Astrocyte of the cerebellum (primary cell): ENCODE measurements at regions not wholly inside any gene's neighbourhood (a gene's known extent, or its start where the extent isn't known, plus 50 kb on each side); places are given as distances from the start of the nearest gene placed in this dataset.

Experiments used
- DNase-seq: peaks from one replicate; pipeline ENCODE4 v3.0.0-alpha.2; 2011; ENCODE audit warnings: low read depth
- H3K4me3 ChIP-seq: 2 replicates; pipeline ENCODE4 v1.5.1; 2011; ENCODE audit warnings: mild to moderate bottlenecking, low read depth, low read length, moderate library complexity
- in situ Hi-C: cut with HindIII; loops from 2 replicates; pipeline ENCODE4 v1.10.0; 2017; ENCODE audit warnings: low sequenced_read_pairs
- TF ChIP-seq, protein P1 (sequence below): IDR thresholded peaks from 2 replicates; pipeline ENCODE4 v1.5.1; 2012; ENCODE audit warnings: low read length, low read depth, moderate library complexity, mild to moderate bottlenecking; ENCODE audit errors: missing control alignments

DNA sequence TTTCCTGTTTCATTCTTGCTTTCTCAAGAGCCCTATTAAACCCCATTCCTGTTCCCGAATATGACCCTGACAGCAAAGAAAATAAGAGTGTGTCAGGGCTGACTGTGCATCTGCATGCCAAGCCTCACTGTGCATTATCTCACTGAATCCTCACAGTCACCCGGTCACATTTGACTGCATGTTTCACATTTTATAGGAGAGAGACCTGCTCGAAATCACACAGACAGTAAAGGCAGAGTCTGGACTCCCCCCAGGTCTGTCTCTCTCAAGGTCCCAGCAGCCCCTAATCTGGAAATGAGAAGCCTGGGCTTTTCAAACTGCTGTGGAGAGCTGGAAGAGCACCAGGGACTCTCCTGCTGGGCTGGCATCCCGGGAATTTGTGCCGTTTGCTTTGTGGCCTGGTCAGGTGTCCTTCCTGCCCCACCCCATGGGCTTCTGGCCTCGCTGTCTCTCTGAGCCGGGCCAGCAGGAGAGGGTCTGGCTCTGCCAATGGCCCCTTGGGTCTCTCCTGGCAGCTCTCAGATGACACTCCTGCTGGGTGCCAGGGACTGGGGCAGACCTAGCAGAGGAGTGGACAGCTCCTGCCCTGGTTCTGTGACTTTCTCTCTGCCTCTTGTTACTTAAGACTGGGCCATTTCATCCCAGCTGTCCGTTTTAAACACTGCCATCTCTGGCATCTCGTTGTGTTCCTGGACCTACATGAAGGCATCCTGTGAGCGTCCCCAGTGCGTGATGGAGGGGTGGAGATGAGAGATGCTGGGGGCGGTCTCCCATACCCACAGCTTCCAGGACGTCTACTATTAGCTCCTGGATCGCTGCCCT lies 173.6 kb downstream of the ARHGAP12 start:
- TF ChIP-seq, protein P1, sequence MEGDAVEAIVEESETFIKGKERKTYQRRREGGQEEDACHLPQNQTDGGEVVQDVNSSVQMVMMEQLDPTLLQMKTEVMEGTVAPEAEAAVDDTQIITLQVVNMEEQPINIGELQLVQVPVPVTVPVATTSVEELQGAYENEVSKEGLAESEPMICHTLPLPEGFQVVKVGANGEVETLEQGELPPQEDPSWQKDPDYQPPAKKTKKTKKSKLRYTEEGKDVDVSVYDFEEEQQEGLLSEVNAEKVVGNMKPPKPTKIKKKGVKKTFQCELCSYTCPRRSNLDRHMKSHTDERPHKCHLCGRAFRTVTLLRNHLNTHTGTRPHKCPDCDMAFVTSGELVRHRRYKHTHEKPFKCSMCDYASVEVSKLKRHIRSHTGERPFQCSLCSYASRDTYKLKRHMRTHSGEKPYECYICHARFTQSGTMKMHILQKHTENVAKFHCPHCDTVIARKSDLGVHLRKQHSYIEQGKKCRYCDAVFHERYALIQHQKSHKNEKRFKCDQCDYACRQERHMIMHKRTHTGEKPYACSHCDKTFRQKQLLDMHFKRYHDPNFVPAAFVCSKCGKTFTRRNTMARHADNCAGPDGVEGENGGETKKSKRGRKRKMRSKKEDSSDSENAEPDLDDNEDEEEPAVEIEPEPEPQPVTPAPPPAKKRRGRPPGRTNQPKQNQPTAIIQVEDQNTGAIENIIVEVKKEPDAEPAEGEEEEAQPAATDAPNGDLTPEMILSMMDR: no peak
- in situ Hi-C loops: no loop called here

DNA sequence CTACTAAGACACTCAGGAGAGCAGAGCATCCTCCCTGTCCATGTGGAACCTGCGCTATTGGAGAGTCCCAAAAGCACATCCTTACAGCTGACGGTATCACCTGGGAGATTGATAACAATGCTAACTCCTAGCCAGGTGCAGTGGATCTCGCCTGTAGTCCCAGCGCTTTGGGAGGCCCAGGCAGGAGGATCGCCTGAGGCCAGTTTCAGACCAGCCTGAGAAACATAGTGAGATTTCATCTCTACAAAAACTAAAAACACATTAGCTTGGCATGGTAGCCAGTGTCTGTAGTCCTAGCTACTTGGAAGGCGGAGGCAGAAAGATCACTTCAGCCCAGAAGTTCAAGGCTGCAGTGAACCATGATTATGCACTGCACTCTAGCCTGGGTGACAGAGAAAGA lies 174.9 kb downstream of the ARHGAP12 start:
- no peak for DNase-seq
- in situ Hi-C loops: no loop called here
- no peak overlapping the region for H3K4me3 ChIP-seq
- TF ChIP-seq, protein P1: no peak

More for the DNA sequence above, 173.6 kb downstream of the ARHGAP12 start:
- DNase-seq: peak; percentile 53
- no peak overlapping the region for H3K4me3 ChIP-seq

DNA sequence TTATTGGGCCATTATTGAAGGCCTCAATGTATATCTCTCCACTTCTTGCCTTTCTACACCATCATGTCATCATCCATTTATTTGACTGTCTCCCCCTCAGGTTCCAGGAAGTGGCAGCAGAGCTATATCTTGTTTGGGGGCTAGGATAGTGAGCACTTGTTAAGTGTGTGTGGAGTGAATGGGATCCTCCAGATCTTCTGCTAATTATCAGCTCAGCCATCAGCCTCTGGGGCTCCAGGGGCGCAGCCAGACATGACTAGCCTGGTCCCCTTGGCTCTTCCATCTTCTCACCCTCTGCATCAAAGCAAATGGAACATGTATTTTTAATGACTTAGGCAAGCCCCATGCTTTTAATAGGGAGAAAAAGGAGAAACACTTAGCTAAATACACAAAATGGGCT lies 176.5 kb downstream of the ARHGAP12 start:
- TF ChIP-seq, protein P1: no peak
- no peak overlapping the region for H3K4me3 ChIP-seq
- in situ Hi-C loops: no loop called here
- DNase-seq: no peak

DNA sequence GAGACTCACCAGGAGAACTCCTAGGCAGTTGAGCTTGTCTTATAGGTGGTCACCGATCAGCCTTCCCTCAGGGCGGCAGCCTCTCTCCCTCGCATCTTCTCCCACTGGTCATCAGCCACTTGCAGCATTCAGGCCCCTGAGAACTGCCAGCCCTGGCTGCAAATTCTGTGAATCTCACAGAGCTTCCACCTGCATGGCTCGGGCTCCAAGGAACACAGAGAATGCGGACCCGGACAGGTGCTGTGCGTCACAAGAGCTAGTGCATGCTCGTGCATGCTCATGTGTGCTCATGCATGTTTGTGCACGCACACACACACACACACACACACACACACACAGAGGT lies 176.9 kb downstream of the ARHGAP12 start:
- TF ChIP-seq, protein P1: no peak
- in situ Hi-C loops: no loop called here
- H3K4me3 ChIP-seq: no peak overlapping the region
- no peak for DNase-seq

DNA sequence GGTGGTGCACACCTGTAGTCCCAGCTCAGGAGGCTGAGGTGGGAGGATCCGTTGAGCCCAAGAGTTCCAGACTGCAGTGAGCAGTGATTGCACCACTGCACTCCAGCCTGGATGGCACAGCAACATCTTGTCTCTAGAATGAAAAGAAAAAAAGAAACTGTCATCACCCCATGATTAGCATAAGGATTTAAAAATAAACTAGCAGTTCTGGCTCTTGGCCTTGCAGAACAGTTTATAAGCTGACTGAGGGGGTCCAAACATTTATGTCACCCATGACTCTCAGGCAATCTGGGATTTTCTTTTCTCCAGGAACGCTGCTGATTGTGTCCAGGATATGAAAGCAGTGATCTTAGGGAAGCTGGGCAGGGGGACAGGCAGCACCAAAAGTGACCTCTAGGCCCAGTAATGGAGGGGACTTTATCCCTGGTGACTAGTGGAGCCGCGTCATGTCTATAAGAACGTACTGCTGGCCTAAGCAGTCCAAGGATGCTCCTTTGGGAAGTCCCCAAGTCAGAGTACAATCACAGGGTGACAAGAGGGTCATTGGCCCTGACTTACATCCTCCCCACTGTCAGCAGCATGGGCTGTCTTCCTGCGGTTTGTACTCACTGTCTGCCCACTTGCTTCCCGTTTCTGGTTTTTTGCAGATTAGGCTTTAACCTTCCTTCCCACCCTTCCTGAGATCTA lies 177.4 kb downstream of the ARHGAP12 start:
- no peak overlapping the region for H3K4me3 ChIP-seq
- in situ Hi-C loops: no loop called here
- TF ChIP-seq, protein P1: no peak
- DNase-seq: no peak

DNA sequence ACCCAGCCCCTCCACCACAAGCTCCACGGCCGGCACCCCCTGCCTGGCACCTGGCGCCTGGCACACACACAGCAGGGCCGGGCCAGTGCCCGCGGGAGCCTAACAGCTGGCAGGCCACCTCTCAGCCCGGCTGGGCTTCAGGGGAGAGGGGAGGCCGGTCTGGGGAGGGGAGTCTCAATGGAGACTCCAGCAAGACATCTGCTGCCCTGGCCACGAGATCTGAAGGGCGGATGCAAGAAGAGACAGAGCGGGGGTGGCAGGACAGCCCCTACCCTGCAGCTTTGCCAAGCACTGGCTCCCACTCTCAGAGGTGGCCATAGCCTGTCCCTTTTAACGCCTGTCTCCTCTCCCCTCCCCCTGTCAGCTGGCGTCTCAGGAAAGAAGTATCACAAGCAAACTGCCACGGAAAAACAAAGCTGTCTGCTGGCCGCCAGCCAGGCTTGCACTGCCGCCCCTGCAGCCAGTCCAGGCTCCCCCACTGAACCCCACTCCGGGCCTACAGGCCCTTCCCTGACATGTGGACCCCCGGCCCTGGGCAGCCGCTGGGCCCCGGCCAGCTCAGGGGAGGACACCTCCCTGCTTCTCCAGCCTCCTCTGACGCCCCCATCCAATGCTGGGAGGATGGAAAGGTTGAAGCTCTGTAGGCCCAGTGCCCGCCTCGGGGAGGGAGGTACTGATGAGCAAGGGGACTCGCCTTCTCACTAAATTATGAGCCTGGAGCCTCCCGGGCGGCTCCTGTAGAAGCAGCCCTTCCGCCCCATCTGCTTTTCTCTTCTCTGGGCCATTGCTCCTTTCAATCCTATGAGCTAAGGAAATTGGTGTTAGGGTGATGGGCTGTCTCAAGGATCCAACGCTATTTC lies 178.4 kb downstream of the ARHGAP12 start:
- H3K4me3 ChIP-seq: no peak overlapping the region
- TF ChIP-seq, protein P1: no peak
- in situ Hi-C loops: no loop called here
- DNase-seq: no peak
